ENCODE measurements at regions not wholly inside any gene's neighbourhood (a gene's known extent, or its start where the extent isn't known, plus 50 kb on each side); places are given as distances from the start of the nearest gene placed in this dataset.

DNA sequence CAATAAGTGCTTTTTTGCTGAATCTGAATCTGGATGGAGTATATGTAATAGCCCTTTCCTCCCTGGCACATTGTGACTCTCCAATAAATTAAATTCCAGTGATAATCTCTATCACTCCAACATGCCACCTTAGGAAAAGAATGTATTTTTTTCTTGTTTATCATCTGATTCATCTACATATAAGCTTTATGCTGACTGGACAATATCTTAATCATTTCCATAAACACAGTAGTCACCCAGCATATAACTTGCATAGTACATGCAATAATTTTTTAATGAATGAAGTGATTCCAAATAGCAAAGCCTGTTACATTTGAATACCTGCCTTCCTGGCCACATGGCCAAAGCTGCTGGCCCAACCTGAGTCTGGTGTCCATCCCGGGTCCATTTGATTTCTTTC is 477.6 kb upstream of the USP24 start:
- TF ChIP-seq, protein P1, sequence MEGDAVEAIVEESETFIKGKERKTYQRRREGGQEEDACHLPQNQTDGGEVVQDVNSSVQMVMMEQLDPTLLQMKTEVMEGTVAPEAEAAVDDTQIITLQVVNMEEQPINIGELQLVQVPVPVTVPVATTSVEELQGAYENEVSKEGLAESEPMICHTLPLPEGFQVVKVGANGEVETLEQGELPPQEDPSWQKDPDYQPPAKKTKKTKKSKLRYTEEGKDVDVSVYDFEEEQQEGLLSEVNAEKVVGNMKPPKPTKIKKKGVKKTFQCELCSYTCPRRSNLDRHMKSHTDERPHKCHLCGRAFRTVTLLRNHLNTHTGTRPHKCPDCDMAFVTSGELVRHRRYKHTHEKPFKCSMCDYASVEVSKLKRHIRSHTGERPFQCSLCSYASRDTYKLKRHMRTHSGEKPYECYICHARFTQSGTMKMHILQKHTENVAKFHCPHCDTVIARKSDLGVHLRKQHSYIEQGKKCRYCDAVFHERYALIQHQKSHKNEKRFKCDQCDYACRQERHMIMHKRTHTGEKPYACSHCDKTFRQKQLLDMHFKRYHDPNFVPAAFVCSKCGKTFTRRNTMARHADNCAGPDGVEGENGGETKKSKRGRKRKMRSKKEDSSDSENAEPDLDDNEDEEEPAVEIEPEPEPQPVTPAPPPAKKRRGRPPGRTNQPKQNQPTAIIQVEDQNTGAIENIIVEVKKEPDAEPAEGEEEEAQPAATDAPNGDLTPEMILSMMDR (IDR thresholded peaks at IDR 0.05 in 8 of 11, conservative IDR thresholded peaks at IDR 0.05 in 3 of 11) = no peak
- no peak for TF ChIP-seq POLR2AphosphoS5 (IDR thresholded peaks at IDR 0.05)
- TF ChIP-seq POLR2A (IDR thresholded peaks at IDR 0.05) = no peak
